DMS153 treated with DMSO at 0.1 percent for 48 hours (cell line): ENCODE measurements at regions not wholly inside any gene's neighbourhood (a gene's known extent, or its start where the extent isn't known, plus 50 kb on each side); places are given as distances from the start of the nearest gene placed in this dataset.

Source experiments
- DNase-seq: peaks from one replicate; lab custom pipeline; 2025; ENCODE audit not compliant: unreplicated experiment; lab: John Stamatoyannopoulos, UW

DNA sequence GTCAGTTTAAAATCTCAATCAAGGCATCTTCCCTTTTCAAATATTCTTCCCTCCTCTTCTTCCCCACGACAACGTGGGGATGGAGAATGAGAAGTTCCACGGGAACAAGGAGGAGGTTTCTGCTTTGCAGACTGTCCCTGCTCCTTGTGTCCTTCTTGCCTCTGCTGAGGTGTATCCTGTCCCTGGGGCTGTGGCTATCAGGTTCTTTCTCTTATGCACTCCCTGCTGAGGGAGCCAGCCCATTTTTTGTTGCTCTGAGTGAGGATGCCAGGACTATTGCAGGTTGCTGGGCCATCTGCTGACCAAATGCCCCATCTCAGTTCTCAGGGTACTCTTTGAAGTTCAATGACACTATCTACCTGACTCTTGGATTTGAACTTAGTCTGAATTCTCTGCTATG lies 533.6 kb downstream of the RNF144B start:
- DNase-seq: no peak

DNA sequence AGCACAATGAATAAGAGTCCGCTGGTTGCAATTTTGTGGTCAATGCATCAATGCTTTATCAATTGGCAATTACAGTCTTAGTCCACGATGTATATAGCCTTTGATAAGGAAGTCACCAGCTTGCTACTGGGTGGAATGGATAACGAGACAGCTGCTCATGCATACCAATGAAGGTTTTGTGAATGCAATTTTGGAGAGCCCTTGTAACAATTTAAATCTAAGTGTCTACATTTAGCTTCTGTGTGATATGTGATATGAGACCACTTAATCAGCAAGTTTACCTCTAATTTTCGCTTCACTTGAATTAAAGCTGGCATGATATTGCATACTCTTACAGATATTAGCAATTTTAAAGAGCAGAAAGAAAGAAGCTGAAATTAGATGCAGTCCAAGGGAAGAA lies 543.9 kb downstream of the RNF144B start:
- no peak for DNase-seq

DNA sequence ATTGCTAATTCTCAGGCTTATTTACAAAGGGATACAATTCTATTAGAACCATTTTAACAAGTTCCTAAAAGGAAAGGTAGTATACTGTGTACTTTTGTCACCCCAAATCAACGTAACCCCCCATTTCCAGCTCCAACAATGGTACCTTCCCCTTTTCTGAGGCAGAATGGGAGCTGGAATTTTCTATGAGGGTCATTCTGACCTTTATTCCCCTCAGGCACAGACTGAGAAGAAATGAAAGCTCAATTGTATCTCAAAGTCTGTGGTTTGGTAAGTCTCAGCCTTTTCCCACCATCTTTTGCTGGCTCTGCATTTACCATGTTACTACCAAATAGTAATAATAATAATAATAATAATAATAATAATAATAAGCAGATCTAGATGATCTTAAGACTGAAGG lies 571.0 kb downstream of the RNF144B start:
- DNase-seq: no peak

GRCh38 chr6:18961566-18961965 lies 574.4 kb downstream of the RNF144B start:
- DNase-seq: no peak

DNA sequence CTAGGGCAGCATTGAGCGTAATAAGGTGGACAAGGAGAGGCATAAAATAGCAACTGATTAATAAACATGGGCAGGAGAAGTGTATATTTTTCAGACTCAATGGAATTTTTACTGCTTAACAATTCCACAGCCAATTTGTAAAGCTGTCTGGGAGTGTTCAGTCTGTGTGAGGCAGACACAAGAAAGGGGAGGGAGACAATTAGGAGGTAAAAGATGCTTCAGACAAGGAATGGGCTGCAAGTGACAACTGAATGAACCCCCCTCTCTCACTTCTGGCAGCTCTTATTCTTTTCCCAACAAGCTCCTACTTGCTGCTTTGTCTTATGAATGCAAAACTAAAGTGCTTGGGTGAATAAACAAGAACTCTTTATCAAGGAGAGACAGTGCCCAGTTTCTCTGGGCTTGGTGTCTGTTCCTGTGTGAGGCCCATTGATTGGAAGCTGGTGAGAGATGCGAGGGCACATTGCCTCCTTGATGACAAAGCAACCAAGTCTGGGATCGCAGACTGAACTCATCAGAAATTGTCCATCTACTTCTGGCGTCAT lies 575.3 kb downstream of the RNF144B start:
- no peak for DNase-seq

GRCh38 chr6:18963439-18963838 lies 576.3 kb downstream of the RNF144B start:
- no peak for DNase-seq

DNA sequence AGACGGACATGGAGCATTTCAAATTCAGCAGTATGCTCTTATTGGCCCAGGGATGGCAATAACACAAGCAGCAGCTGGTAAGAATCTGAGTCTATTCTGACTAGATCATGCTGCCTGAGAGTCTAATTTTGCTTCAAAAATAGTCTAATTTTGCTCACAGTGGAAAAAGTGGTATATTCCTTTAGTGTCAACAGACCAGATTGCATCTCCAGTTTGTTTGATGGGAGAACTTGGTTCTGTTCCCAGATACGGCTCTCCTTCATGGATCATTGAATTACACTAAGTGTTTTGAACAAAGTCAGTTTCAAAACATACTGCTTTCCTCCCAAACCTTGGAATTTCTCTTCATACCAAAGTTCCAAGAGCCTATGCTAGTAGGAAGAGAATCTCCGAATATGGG lies 586.1 kb downstream of the RNF144B start:
- DNase-seq: no peak

DNA sequence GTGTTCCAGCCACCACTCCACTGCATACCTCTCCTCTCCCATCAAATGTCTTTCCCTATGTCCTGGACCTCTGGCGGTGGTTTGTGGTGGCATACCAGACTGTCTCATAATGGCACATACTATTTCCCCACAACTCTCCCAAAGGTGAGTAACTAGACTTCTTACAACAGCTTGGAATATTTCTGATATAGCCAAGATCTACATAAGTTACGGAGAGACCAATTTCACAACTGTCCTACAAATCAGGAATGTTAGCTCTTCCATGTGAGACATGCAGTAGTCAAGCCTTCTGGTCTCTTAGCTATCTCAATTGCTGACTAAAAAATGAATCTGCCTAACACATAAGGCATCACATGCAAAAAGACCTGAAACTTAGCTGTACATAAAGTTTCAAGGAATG lies 588.9 kb downstream of the RNF144B start:
- DNase-seq: no peak

DNA sequence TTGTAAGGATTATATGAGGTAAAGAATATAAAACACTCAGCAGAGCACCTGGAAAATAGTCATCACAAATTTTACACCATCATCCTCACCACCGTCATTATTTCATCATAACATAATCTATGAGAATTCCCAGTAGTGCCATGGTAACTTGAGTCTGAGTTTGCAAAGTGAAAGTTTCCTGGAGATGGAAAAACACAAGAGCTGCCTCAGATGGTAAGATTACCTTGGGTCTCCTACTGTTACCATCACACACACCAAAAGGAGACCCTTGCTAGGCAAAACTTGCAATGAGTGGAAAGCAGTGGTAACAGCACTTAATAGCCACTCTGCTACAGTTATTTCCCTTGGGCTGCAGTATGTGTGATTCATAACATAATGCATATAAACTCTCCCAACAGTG lies 589.8 kb downstream of the RNF144B start:
- DNase-seq: no peak

GRCh38 chr6:18978337-18979128 lies 591.4 kb downstream of the RNF144B start:
- DNase-seq: peak; percentile 75

- DNase-seq: no peak
These were observed 597.9 kb downstream of the RNF144B start for GRCh38 chr6:18985061-18985460.

GRCh38 chr6:18985996-18986395 lies 598.8 kb downstream of the RNF144B start:
- no peak for DNase-seq

DNA sequence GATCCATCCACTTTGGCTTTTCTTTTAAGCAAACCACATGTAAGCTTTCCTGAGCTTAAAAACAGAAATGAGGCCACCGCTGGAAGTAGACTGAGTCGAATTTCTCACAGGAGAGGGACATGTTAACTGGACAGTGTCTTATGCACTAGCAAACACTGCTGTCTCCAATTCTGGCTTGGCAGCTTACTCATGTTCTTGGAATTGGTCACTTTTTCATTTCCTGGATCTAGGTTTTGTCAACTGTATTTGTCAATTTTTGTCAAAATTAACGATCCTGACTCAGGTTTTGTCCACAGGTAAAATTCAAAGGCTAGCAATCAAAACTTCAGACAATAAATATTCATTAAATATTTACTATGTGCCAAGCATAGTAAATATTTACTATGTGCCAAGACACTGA lies 601.5 kb downstream of the RNF144B start:
- DNase-seq: no peak

DNA sequence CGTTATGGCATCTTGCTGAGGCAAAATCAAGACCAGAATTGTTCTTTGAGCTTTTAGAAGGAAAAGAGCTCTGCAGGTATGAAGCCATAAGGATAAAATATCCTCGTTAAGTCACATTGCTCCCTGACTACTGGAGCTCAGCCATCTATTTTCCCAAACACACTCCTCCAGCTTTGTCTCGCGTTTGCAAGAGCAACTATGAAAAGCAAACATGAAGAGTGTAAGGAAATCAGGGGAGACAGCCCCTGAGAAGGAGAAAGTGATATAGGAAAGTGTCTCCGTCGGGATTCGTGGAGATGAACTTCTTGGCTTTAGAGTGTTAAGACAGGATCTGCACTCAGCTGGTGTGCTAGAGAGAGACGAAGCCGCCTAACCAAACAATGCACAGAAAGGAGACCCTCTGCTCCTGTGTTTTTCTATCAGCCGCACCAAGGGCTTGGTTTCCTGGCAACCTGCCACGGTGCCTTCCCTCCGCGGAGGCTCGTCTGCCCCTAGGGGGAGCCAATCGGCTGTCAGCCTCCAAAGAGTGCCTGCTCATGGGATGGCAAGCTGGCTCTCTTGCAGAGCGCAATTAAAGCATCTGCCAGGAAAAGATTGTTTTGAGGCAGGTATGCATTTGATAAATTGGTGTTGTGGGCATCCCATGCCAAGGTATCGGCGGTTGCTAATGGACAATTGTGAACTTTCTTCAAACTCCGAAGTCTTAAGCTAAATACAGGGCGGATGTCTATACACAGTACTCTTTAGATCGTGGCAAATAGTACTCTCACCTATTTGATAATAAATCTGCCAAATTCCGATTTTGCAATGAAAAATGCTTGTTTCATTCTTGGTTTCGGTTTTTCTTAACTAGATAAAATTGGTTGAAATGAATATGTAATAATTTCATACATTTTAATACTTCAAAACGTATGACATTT lies 603.2 kb downstream of the RNF144B start:
- DNase-seq: peak; percentile 58

- no peak for DNase-seq
These were observed 610.3 kb downstream of the RNF144B start for GRCh38 chr6:18997375-18997826.

DNA sequence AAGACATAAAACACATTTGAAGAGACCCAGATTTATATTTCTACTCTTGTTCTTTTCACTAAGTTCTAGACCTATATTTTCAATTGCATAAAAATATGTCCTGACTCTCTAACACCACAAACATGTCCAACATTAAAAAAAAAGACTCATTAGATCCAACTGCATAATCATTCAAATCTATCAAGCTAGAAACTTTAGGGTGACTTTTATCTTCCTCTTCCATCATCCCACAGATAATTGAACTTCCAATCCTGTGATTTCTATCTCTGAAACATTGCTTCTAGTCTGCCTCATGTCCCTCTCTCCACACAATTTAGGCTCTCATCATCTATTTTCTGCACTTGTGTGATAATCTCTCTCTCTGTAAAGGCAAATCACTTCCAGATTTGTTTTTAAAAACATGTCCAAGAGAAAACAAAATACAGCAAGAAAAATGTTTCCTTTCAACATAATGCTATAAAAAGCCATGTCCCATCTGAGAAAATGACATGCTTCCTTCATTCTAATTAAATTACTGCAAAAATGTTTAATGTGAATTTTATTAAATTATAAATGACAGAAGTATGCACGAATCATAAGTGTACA lies 615.9 kb downstream of the RNF144B start:
- no peak for DNase-seq

DNA sequence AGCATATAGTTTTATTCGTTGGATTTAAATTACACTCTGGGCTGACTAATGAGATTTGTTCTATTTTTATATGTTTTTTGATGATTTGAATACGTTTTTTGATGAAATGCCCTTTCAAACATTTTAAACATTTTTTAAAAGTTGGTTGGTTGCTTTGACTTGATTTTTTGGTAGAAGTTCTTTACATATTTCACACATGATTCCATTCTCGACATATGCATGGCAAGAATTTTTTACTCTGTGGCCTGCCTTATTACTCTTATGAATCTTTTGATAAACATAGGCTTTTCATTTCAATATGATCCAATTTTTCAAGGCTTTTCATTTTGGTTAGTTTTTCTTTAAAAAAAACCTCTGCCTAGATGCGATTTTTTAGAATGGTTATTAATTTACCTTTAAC lies 617.0 kb downstream of the RNF144B start:
- no peak for DNase-seq

DNA sequence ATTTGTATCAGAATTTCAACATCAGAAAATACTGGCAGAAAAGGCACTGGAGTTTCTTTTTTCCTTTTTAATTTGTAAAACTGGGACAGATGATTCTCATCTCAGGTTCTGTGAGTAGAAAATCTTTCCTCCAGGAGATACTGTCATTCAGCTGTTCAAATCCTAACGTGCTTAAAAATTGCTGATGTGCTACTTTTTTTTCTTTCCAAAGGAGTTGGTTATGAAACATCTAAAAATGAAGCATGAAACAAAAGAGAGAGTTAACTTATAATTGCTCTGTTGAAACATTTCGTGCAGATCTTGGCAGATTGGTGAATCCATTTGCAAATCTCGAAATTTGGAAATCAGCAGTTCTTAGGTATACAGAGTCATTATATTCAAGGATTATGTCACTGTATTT lies 622.6 kb downstream of the RNF144B start:
- no peak for DNase-seq

- no peak for DNase-seq
These were observed 626.0 kb downstream of the RNF144B start for GRCh38 chr6:19013026-19013705.

- DNase-seq: no peak
These were observed 637.6 kb downstream of the RNF144B start for GRCh38 chr6:19024737-19025136.

DNA sequence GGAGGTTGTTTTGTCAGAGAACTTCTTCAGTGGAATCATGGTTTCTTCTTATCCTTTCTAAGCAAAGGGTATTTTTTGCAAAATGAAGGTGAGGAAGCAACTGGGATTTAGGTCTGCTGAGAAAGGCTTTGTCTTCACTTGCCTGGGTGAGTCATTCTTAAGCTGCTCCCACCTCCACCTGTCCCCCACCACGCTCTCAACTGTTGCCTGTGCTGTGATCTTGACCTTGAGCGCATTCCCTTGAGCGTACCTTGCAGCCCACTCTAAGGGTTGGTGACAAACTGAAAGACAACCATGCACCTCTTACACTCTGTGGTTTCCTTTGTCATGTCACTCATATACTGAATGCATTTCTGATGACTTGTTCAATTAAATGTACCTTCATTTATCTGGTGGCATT lies 641.1 kb downstream of the RNF144B start:
- no peak for DNase-seq
